ENCODE measurements at regions not wholly inside any gene's neighbourhood (a gene's known extent, or its start where the extent isn't known, plus 50 kb on each side); places are given as distances from the start of the nearest gene placed in this dataset.

DNA sequence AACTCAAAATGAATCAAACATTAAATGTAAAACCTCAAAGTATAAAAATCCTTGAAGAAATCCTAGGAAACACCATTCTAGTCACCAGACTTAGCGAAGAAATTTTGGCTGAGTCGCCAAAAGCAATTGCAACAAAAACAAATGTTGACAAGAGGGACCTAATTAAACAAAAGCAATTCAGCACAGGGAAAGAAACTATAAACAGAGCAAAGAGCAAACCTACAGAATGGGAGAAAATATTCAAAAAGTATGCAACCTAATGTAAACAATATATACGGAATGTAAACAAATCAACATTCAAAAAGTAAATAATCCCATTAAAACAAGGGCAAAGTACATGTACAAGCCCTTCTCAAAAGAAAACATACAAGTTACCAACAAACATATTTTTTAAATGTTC lies 974.7 kb downstream of the TRAM1L1 start:
- no peak overlapping the region for H2AFZ ChIP-seq (ENCODE audit: low read depth)
- WGBS (ENCODE audit: low lambda C conversion rate), result 63% methylated on average over 3 of the region's 3 CpGs

DNA sequence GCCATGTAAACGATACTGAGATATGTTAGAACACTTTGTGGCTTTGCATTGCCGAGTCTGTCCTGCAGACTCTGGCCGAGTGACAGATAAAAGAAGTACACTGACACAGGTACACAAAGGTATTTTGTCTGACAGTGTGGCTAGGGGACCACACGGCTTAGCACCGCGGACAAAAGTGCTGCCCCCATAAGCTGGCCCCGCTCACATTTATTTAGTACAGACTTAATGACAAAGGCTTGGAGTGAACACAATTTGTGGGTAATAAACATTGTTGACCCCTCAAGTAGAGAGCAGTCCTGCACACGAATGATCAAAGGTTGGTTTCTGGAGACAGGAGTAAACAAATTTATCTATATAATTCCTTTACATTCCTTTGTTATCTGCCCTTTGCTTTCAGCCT lies 976.8 kb downstream of the TRAM1L1 start:
- H3K9ac ChIP-seq, result no peak overlapping the region
- ChIA-PET CTCF (no interaction called here), POLR2A (no interaction called here)
- no peaks in the 10 kb centered on the region for H3K36me3 ChIP-seq (replicated peaks in 1 of 2; ENCODE audit: control insufficient read depth in 1 of 2, insufficient read depth in 2 of 2, low read length in 1 of 2)
- H3K4me2 ChIP-seq, result no peak overlapping the region
- no peak for TF ChIP-seq YY1 (IDR thresholded peaks at IDR 0.05; ENCODE audit: low read depth)
- no peak for TF ChIP-seq SMC3 (IDR thresholded peaks at IDR 0.05; ENCODE audit: low read depth, low read length)
- no peaks in the 10 kb centered on the region for H3F3A ChIP-seq (replicated peaks; ENCODE audit: insufficient read depth)
- no peaks in the 10 kb centered on the region for H4K20me1 ChIP-seq (ENCODE audit: insufficient read depth)
- no peaks in the 10 kb centered on the region for H3K79me2 ChIP-seq (ENCODE audit: insufficient read depth)
- DNase-seq, result no peak
- no peaks in the 10 kb centered on the region for H3K9me2 ChIP-seq
- no peak overlapping the region for H3K4me3 ChIP-seq (ENCODE audit: low read depth in 2 of 2, low read length in 1 of 2)
- H2AFZ ChIP-seq (ENCODE audit: low read depth), result no peak overlapping the region
- H3K27me3 ChIP-seq (ENCODE audit: insufficient read depth), result no peaks in the 10 kb centered on the region
- no peaks in the 10 kb centered on the region for H3K9me3 ChIP-seq
- 53% methylated on average over 8 of the region's 8 CpGs for WGBS (ENCODE audit: low lambda C conversion rate)
- H3K4me1 ChIP-seq (ENCODE audit: control insufficient read depth in 1 of 2, insufficient read depth in 2 of 2, low read depth in 1 of 2, low read length in 1 of 2), result no peaks in the 10 kb centered on the region
- H3K27ac ChIP-seq (ENCODE audit: low read depth in 2 of 2, low read length in 1 of 2), result no peak overlapping the region

More for the DNA sequence above, 974.7 kb downstream of the TRAM1L1 start:
- Histone ChIP-seq H3K4me2 (no peak overlapping the region), H3F3A (replicated peaks; ENCODE audit: insufficient read depth) (no peaks in the 10 kb centered on the region), H3K36me3 (replicated peaks in 1 of 2; ENCODE audit: control insufficient read depth in 1 of 2, insufficient read depth in 2 of 2, low read length in 1 of 2) (no peaks in the 10 kb centered on the region), H3K4me1 (ENCODE audit: control insufficient read depth in 1 of 2, insufficient read depth in 2 of 2, low read depth in 1 of 2, low read length in 1 of 2) (no peaks in the 10 kb centered on the region), H4K20me1 (ENCODE audit: insufficient read depth) (no peaks in the 10 kb centered on the region), H3K79me2 (ENCODE audit: insufficient read depth) (no peaks in the 10 kb centered on the region), H3K9ac (no peak overlapping the region), H3K27me3 (ENCODE audit: insufficient read depth) (no peaks in the 10 kb centered on the region), H3K27ac (ENCODE audit: low read depth in 2 of 2, low read length in 1 of 2) (no peak overlapping the region), H3K4me3 (ENCODE audit: low read depth in 2 of 2, low read length in 1 of 2) (no peak overlapping the region), H3K9me3 (no peaks in the 10 kb centered on the region), H3K9me2 (no peaks in the 10 kb centered on the region)
- POLR2A ChIA-PET, result no interaction called here
- CTCF ChIA-PET, result no interaction called here
- DNase-seq, result no peak
- TF ChIP-seq TCF12 (IDR thresholded peaks at IDR 0.05) (no peak), EZH2phosphoT487 (IDR thresholded peaks at IDR 0.05; ENCODE audit: borderline replicate concordance, low read depth) (no peak), POLR2AphosphoS5 (IDR thresholded peaks at IDR 0.05; ENCODE audit: low read depth, low read length) (no peak), RXRA (IDR thresholded peaks at IDR 0.05; ENCODE audit: borderline replicate concordance, low read depth) (no peak), NRF1 (IDR thresholded peaks at IDR 0.05; ENCODE audit: low read depth, low read length) (no peak), FOSL2 (IDR thresholded peaks at IDR 0.05; ENCODE audit: borderline replicate concordance, low read depth) (no peak), RFX5 (IDR thresholded peaks at IDR 0.05; ENCODE audit: low read length) (no peak), GABPA (IDR thresholded peaks at IDR 0.05; ENCODE audit: low read depth) (no peak), RAD21 (IDR thresholded peaks at IDR 0.05; ENCODE audit: low read length) (no peak), FOXJ3 (CRISPR knock-in tag; IDR thresholded peaks at IDR 0.05) (no peak), NFIC (IDR thresholded peaks at IDR 0.05; ENCODE audit: borderline replicate concordance) (no peak), MEF2A (IDR thresholded peaks at IDR 0.05; ENCODE audit: borderline replicate concordance, low read depth) (no peak)
- TF ChIP-seq, protein P1, sequence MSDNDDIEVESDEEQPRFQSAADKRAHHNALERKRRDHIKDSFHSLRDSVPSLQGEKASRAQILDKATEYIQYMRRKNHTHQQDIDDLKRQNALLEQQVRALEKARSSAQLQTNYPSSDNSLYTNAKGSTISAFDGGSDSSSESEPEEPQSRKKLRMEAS (IDR thresholded peaks at IDR 0.05; ENCODE audit: low read depth), result no peak
- TF ChIP-seq, protein P2, sequence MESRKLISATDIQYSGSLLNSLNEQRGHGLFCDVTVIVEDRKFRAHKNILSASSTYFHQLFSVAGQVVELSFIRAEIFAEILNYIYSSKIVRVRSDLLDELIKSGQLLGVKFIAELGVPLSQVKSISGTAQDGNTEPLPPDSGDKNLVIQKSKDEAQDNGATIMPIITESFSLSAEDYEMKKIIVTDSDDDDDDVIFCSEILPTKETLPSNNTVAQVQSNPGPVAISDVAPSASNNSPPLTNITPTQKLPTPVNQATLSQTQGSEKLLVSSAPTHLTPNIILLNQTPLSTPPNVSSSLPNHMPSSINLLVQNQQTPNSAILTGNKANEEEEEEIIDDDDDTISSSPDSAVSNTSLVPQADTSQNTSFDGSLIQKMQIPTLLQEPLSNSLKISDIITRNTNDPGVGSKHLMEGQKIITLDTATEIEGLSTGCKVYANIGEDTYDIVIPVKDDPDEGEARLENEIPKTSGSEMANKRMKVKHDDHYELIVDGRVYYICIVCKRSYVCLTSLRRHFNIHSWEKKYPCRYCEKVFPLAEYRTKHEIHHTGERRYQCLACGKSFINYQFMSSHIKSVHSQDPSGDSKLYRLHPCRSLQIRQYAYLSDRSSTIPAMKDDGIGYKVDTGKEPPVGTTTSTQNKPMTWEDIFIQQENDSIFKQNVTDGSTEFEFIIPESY (IDR thresholded peaks at IDR 0.05; ENCODE audit: borderline replicate concordance, low read depth), result no peak
